Ishikawa (cell line): ENCODE measurements at regions not wholly inside any gene's neighbourhood (a gene's known extent, or its start where the extent isn't known, plus 50 kb on each side); places are given as distances from the start of the nearest gene placed in this dataset.

Experiments used
- CEBPB ChIP-seq: IDR thresholded peaks from 2 replicates; pipeline ENCODE4 v1.6.1; 2012
- CREB1 ChIP-seq: IDR thresholded peaks from 2 replicates; pipeline ENCODE4 v1.6.1; 2012; ENCODE audit warnings: low read depth
- EGR1 ChIP-seq: IDR thresholded peaks from 2 replicates; pipeline ENCODE4 v1.6.1; 2012
- EP300 ChIP-seq: IDR thresholded peaks from 2 replicates; pipeline ENCODE4 v1.6.1; 2012; ENCODE audit warnings: borderline replicate concordance
- MAX ChIP-seq: IDR thresholded peaks from 2 replicates; pipeline ENCODE4 v1.6.1; 2012
- NFIC ChIP-seq: IDR thresholded peaks from 2 replicates; pipeline ENCODE4 v1.6.1; 2012
- RAD21 ChIP-seq: IDR thresholded peaks from 2 replicates; pipeline ENCODE4 v1.6.1; 2012; ENCODE audit warnings: low read depth
- REST ChIP-seq: IDR thresholded peaks from 2 replicates; pipeline ENCODE4 v1.6.1; 2012; ENCODE audit warnings: low read depth, mild to moderate bottlenecking
- TAF1 ChIP-seq: IDR thresholded peaks from 2 replicates; pipeline ENCODE4 v1.6.1; 2012; ENCODE audit warnings: low read depth, mild to moderate bottlenecking
- TCF12 ChIP-seq: IDR thresholded peaks from 2 replicates; pipeline ENCODE4 v1.6.1; 2012; ENCODE audit warnings: low read depth
- TEAD4 ChIP-seq: IDR thresholded peaks from 2 replicates; pipeline ENCODE4 v1.6.1; 2012
- USF1 ChIP-seq: IDR thresholded peaks from 2 replicates; pipeline ENCODE4 v1.6.1; 2012
- YY1 ChIP-seq: IDR thresholded peaks from 2 replicates; pipeline ENCODE4 v1.6.1; 2012; ENCODE audit warnings: low read depth
- ZBTB7A ChIP-seq: IDR thresholded peaks from 2 replicates; pipeline ENCODE4 v1.6.1; 2012; ENCODE audit warnings: low read depth

GRCh38 chr12:131314524-131315090 is 360.9 kb downstream of the ADGRD1 start:
- no peak for TF ChIP-seq CEBPB
- TF ChIP-seq TAF1: no peak
- no peak for TF ChIP-seq EGR1
- no peak for TF ChIP-seq YY1
- no peak for TF ChIP-seq USF1
- TF ChIP-seq ZBTB7A: no peak
- TF ChIP-seq TEAD4: no peak
- no peak for TF ChIP-seq EP300
- no peak for TF ChIP-seq REST
- TF ChIP-seq TCF12: no peak
- TF ChIP-seq MAX: no peak
- no peak for TF ChIP-seq RAD21
- TF ChIP-seq NFIC: no peak
- TF ChIP-seq CREB1: no peak
